ENCODE measurements at regions not wholly inside any gene's neighbourhood (a gene's known extent, or its start where the extent isn't known, plus 50 kb on each side); places are given as distances from the start of the nearest gene placed in this dataset.
A peak's percentile ranks its signal among the peaks of the same experiment; 100 is the strongest.

DNA sequence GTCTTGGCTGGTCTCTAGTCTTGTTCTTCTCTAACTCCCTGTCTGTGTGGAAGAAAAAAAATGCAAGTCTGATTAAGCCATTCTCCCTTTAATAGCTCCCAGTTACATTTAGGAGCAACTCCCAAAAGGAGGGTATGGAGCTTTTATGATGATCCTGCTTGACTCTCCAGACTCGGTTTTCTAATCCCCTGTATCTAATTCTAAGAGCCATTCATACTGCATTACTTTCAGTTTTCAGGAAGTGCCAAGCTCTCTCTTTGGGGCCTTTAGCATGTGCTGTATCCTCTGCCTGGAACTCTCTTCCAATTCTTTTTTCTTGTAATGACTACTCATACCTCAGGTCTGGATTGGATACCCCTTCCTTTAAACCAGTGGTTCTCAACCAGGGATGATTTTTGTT is 219.7 kb upstream of the SPRED2 start:
- Histone ChIP-seq H3K36me3 (no peaks in the 10 kb centered on the region), H3K27me3 (no peaks in the 10 kb centered on the region), H3K9me3 (no peaks in the 10 kb centered on the region), H3K4me3 (no peak overlapping the region), H3K27ac (no peak overlapping the region), H3K4me1 (no peaks in the 10 kb centered on the region)
- intact Hi-C loops (cut with DNase I) = no loop called here
- no peak for TF ChIP-seq CTCF (IDR thresholded peaks at IDR 0.05)
- no peak for ATAC-seq
- DNase-seq = no peak

GRCh38 chr2:65649811-65650589 is 217.6 kb upstream of the SPRED2 start:
- Histone ChIP-seq H3K4me1 (no peaks in the 10 kb centered on the region), H3K27ac (no peak overlapping the region), H3K9me3 (no peaks in the 10 kb centered on the region), H3K36me3 (no peaks in the 10 kb centered on the region), H3K4me3 (no peak overlapping the region), H3K27me3 (no peaks in the 10 kb centered on the region)
- TF ChIP-seq CTCF (IDR thresholded peaks at IDR 0.05) = no peak
- no peak for ATAC-seq
- intact Hi-C loops (cut with DNase I) = no loop called here
- DNase-seq = no peak

DNA sequence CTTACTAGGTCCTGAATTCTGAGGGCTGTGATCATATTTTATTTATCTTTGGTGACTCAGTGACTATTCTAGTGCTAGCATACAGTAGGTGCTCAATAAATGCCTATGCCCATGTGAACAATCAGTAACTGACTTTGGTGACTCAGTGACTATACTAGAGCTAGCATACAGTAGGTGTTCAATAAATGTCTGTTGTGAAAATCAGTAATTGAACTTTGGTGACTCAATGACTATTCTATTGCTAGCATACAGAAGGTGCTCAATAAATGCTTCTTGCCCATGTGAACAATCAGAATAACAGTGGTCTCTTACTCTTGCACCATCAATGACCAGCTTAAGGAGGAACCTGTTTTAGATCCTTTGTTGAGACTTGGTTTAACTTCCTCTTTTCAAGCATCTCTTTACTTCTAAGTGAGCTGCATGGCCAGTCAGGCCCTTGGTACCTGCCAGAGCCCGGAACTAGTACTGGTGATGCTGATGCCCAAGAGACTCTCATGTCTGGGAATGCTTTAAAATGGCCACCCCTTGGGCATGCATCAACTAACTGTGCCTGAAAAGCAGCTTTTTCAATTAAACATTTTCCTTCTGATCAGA is 214.9 kb upstream of the SPRED2 start:
- no peak for ATAC-seq
- no peaks in the 10 kb centered on the region for H3K9me3 ChIP-seq
- no peak for DNase-seq
- H3K4me1 ChIP-seq = no peaks in the 10 kb centered on the region
- no peak overlapping the region for H3K4me3 ChIP-seq
- TF ChIP-seq CTCF (IDR thresholded peaks at IDR 0.05) = no peak
- no peak overlapping the region for H3K27ac ChIP-seq
- H3K36me3 ChIP-seq = no peaks in the 10 kb centered on the region
- H3K27me3 ChIP-seq = no peaks in the 10 kb centered on the region
- intact Hi-C loops (cut with DNase I) = no loop called here

DNA sequence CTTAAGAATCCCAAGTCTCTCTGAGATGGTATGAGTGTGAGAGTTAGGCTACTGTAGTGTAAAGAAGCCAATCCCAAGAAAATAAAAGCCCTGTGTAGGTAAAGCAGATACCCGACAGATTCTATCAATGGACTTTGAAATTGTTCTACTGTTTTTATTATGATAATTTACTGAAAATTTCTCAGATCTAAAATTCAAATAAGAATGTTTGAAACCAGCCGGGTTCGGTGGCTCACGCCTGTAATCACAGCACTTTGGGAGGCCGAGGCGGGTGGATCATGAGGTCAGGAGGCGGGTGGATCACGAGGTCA is 208.3 kb upstream of the SPRED2 start:
- H3K4me3 ChIP-seq = no peak overlapping the region
- DNase-seq (no peak), ATAC-seq (no peak)
- no peaks in the 10 kb centered on the region for H3K4me1 ChIP-seq
- intact Hi-C loops (cut with DNase I) = no loop called here
- no peaks in the 10 kb centered on the region for H3K9me3 ChIP-seq
- no peak for TF ChIP-seq CTCF (IDR thresholded peaks at IDR 0.05)
- no peaks in the 10 kb centered on the region for H3K36me3 ChIP-seq
- H3K27me3 ChIP-seq = no peaks in the 10 kb centered on the region
- H3K27ac ChIP-seq = no peak overlapping the region

- TF ChIP-seq CTCF (IDR thresholded peaks at IDR 0.05) = no peak
- no peak overlapping the region for H3K27ac ChIP-seq
- no peak for DNase-seq
These were observed 206.9 kb upstream of the SPRED2 start for GRCh38 chr2:65639156-65639864.

More at GRCh38 chr2:65639156-65639864, 206.9 kb upstream of the SPRED2 start:
- Histone ChIP-seq H3K27me3 (no peaks in the 10 kb centered on the region), H3K4me3 (no peak overlapping the region), H3K36me3 (no peaks in the 10 kb centered on the region), H3K9me3 (no peaks in the 10 kb centered on the region), H3K4me1 (no peaks in the 10 kb centered on the region)
- intact Hi-C loops (cut with DNase I) = no loop called here
- ATAC-seq = peak; percentile 43

Data from upper lobe of right lung (tissue), 1 donor.